Ascending aorta (tissue), 2 donors: ENCODE measurements at regions not wholly inside any gene's neighbourhood (a gene's known extent, or its start where the extent isn't known, plus 50 kb on each side); places are given as distances from the start of the nearest gene placed in this dataset.
"Not testable (repeated sequence)": the region's sequence is repeated elsewhere in the genome, so short reads cannot be mapped to it uniquely, and the experiment has no call there.

ENCODE experiments used
- DNase-seq, 2 donors: peaks; one replicate each; pipeline ENCODE4 v3.0.0-alpha.2; 2019; ENCODE audit warnings: low spot score in 2 of 2
- H3K27ac ChIP-seq, 2 donors: fragments of 200-600 bp; sonication (generic); one replicate each; pipeline ENCODE4 v1.5.1; 2016 to 2017; ENCODE audit warnings: mild to moderate bottlenecking in 1 of 2
- H3K27me3 ChIP-seq: fragments of 200-600 bp; sonication (generic); one replicate; pipeline ENCODE4 v1.5.1; 2017
- H3K36me3 ChIP-seq, 2 donors: fragments of 200-600 bp; sonication (generic); one replicate each; pipeline ENCODE4 v1.5.1; 2016
- H3K4me1 ChIP-seq, 2 donors: fragments of 200-600 bp; sonication (generic); one replicate each; pipeline ENCODE4 v1.5.1; 2016 to 2017; ENCODE audit warnings: mild to moderate bottlenecking in 1 of 2
- H3K4me3 ChIP-seq, 2 donors: fragments of 200-600 bp; sonication (generic); one replicate each; pipeline ENCODE4 v1.5.1; 2016 to 2017; ENCODE audit warnings: mild to moderate bottlenecking in 1 of 2
- H3K9me3 ChIP-seq, 2 donors: fragments of 200-600 bp; sonication (generic); one replicate each; pipeline ENCODE4 v1.5.1; 2016
- intact Hi-C: fragments of 100-400 bp; cut with DNase I; formaldehyde crosslinking; loops from one replicate; pipeline ENCODE4 v1.15.1; 2023
- TF ChIP-seq, protein P1 (sequence below), 3 experiments: fragments of 200-600 bp in 2 of 3; fragments of 450-650 bp in 1 of 3; sonication (generic) in 2 of 3; IDR thresholded peaks; one replicate each; pipeline ENCODE4 v1.5.1; 2016 to 2019; ENCODE audit warnings: antibody characterized with exemption in 3 of 3, mild to moderate bottlenecking in 1 of 3, moderate library complexity in 1 of 3

DNA sequence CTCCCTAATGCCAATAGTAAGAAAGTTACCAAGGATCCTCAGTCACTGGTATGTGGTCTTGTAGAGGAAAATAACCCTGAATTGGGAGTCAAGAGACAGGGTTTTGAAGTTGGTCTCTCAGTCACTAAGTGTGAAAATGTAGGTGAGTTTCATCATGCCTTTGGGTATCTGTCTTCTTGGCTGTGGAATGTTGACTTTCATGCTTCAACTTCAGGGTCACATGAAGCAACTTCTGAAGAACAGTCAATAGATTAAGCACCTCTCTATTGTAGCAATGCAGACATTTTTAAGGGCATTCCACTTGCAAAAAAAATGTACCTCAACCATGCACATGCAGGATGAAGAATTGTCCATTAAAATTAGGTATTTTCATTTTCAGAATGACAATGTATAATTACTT lies 194.6 kb downstream of the CSNK1G3 start:
- H3K4me1 ChIP-seq = no peaks in the 10 kb centered on the region
- H3K4me3 ChIP-seq = no peak overlapping the region
- intact Hi-C loops = no loop called here
- TF ChIP-seq, protein P1, sequence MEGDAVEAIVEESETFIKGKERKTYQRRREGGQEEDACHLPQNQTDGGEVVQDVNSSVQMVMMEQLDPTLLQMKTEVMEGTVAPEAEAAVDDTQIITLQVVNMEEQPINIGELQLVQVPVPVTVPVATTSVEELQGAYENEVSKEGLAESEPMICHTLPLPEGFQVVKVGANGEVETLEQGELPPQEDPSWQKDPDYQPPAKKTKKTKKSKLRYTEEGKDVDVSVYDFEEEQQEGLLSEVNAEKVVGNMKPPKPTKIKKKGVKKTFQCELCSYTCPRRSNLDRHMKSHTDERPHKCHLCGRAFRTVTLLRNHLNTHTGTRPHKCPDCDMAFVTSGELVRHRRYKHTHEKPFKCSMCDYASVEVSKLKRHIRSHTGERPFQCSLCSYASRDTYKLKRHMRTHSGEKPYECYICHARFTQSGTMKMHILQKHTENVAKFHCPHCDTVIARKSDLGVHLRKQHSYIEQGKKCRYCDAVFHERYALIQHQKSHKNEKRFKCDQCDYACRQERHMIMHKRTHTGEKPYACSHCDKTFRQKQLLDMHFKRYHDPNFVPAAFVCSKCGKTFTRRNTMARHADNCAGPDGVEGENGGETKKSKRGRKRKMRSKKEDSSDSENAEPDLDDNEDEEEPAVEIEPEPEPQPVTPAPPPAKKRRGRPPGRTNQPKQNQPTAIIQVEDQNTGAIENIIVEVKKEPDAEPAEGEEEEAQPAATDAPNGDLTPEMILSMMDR (IDR thresholded peaks at IDR 0.05) = no peak
- H3K36me3 ChIP-seq = no peaks in the 10 kb centered on the region
- H3K9me3 ChIP-seq = peaks cover 4 to 14% of the 10 kb centered on the region in 2 donors
- DNase-seq = no peak
- H3K27me3 ChIP-seq = no peaks in the 10 kb centered on the region
- H3K27ac ChIP-seq = no peak overlapping the region

DNA sequence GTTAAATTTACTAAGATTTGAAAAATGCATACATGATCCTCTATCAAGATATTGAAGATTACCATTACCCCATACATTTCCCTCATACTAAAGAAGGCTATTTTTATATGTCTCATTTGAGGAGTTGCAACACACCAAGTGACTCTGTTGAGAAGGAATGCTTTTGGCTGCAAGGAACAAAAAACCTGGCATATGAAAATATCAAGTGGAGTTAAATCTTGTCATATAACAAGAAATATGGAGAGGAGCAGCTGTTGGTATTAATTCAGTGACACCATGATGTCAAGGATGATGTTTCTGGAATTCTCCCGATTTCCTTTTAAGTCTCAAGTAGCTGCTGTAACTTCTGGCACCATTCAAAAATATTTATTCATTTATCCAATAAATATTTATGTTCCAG lies 193.8 kb downstream of the CSNK1G3 start:
- intact Hi-C loops = no loop called here
- no peak overlapping the region for H3K27ac ChIP-seq
- peaks cover 4 to 14% of the 10 kb centered on the region in 2 donors for H3K9me3 ChIP-seq
- no peaks in the 10 kb centered on the region for H3K36me3 ChIP-seq
- TF ChIP-seq, protein P1 (IDR thresholded peaks at IDR 0.05) = no peak
- no peaks in the 10 kb centered on the region for H3K4me1 ChIP-seq
- H3K27me3 ChIP-seq = no peaks in the 10 kb centered on the region
- DNase-seq = no peak
- no peak overlapping the region for H3K4me3 ChIP-seq

DNA sequence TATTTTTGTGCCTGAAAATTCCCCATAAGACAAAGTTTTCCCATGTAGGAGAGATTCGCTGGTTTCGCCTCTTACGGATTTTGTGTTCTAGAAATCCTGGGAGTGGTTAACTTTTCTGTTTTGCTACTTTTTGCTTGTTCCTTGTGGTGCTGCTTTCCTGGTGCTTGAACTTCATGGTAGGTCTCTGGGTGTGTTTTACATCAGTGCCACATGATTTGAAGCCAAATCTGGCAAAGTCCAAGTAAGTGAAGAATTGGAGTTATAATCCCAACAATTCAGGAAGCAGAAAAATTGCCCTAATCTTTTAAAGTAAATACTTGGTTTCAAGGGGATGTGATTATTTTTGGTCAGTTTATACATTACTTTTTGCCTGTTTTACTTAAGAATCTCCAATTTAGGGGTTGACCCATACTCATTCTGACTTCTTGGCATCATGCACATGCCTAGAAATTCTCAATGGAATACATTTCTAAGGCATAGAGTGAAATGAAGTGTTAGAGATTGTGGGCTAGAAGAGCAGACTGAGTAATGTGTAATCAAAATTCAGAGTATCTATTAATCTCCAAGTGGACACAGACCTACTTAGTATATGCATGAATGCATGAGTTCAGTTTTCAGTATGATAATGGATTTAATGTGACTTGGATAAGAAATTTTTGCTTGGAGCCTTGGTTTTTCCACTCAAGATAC lies 189.7 kb downstream of the CSNK1G3 start:
- Histone ChIP-seq H3K9me3 (peaks cover 0 to 12% of the 10 kb centered on the region in 2 donors), H3K27ac (peak overlapping the region; percentile 37 to 52), H3K27me3 (no peaks in the 10 kb centered on the region), H3K36me3 (no peaks in the 10 kb centered on the region), H3K4me3 (no peak overlapping the region), H3K4me1 (no peaks in the 10 kb centered on the region)
- TF ChIP-seq, protein P1 (IDR thresholded peaks at IDR 0.05) = no peak
- no peak for DNase-seq
- intact Hi-C loops = no loop called here

DNA sequence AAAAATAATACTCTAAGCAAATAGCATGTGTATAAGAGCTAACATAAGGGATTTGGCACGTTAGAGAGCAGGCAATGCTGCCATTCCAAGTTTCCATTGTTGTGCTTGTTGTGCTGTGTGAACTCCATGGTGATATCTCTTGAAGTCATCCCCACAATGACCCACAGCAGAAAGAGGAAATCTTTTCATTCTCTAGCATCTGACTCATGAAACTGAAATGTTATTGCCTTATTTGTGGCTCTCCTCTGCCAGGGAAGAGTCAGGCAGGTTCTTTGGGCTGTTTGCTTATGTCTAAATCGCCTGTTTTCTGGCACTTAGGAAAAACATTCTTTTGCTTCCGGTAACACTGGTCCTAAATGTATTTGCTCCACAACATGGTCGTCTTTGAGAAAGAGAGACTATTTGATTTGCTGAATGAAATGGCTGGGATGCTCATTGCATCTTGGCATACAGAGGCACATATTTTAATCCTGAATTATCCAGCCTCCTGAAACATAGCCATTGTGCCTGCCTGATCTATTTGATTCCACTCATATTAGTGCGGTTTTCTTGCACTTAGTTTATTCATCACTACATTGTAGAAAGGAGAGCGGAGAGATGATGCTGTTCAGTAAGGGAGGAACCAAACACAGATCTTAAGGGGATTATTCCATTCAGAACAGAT lies 188.8 kb downstream of the CSNK1G3 start:
- Histone ChIP-seq H3K27ac (peak overlapping the region; percentile 37 to 52), H3K9me3 (peaks cover 0 to 4% of the 10 kb centered on the region in 2 donors), H3K36me3 (no peaks in the 10 kb centered on the region), H3K27me3 (no peaks in the 10 kb centered on the region), H3K4me3 (no peak overlapping the region), H3K4me1 (no peaks in the 10 kb centered on the region)
- TF ChIP-seq, protein P1 (IDR thresholded peaks at IDR 0.05) = no peak
- DNase-seq = no peak
- intact Hi-C loops = no loop called here

DNA sequence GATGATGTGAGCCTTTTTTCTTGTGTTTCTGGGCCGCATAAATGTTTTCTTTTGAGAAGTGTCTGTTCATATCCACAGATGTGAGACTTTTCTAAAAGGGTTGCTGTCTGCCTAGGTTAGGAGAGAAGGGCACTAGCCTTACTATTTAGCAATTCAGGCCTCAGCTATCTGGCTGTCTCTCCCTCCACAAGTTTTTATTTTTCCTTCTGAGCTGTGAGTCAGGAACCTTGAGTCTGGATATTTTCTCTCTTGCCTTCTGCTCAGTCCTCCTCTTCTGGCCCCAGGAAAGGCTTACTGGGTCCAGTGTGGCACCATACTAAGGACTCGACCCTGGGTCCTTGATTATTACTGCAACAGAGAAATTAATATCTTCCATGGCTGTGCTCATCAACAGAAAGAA lies 187.6 kb downstream of the CSNK1G3 start:
- TF ChIP-seq, protein P1 (IDR thresholded peaks at IDR 0.05) = no peak

DNA sequence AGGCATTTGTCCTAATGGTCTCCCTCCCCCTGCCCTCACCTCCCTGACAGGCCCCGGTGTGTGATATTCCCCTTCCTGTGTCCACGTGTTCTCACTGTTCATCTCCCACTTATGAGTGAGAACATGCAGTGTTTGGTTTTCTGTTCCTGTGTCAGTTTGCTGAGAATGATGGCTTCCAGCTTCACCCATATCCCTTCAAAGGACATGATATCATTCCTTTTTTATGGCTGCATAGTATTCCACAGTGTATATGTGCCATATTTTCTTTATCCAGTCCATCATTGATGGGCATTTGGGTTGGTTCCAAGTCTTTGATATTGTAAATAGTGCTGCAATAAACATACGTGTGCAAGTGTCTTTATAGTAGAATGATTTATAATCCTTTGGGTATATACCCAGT lies 187.0 kb downstream of the CSNK1G3 start:
- H3K4me3 ChIP-seq, H3K4me1 ChIP-seq, intact Hi-C loops, DNase-seq, H3K27ac ChIP-seq, H3K9me3 ChIP-seq, H3K27me3 ChIP-seq, H3K36me3 ChIP-seq: not testable (repeated sequence)

More for the DNA sequence above, 187.6 kb downstream of the CSNK1G3 start:
- no peak overlapping the region for H3K4me3 ChIP-seq
- intact Hi-C loops = no loop called here
- H3K9me3 ChIP-seq = peaks cover 0 to 4% of the 10 kb centered on the region in 2 donors
- peak overlapping the region in 1 of 2 donors; percentile 52 for H3K27ac ChIP-seq
- no peaks in the 10 kb centered on the region for H3K36me3 ChIP-seq
- DNase-seq = no peak
- H3K27me3 ChIP-seq = no peaks in the 10 kb centered on the region
- H3K4me1 ChIP-seq = no peaks in the 10 kb centered on the region
